ENCODE measurements at regions not wholly inside any gene's neighbourhood (a gene's known extent, or its start where the extent isn't known, plus 50 kb on each side); places are given as distances from the start of the nearest gene placed in this dataset.
"Not testable (repeated sequence)": the region's sequence is repeated elsewhere in the genome, so short reads cannot be mapped to it uniquely, and the experiment has no call there.

DNA sequence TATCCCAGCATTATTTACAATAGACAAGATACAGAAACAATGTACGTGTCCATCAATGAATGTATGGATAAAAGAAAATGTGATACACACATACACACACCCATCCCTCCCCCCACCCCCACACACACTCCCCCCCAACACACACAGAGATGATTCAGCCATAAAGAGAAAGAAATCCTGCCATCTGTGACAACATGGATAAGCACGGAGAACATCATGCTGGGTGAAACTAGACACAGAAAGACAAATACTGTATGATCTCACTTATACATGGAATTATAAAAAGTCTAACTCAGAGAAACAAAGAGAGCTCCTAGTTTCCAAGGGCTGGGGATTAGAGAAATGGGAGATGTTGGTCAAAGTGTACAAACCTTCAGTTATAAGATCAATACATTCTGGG lies 104.8 kb upstream of the LY86 start:
- DNase-seq = no peak

DNA sequence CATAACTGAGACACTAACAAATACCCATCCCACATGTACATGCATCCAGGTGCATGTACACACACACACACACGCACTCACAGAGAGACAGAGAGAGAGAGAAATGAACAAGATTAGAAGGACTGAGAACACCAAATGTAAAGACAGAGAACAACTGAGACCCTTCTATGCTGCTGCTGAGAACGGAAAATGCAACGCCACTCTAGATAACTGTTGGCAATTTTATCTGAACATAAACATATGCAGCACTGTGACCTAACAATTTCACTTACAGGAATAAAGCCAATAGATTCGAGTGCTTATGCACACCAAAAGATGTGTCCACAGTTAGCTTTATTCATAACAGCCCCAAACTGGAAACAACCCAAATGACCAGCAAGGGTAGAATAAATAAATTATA lies 103.8 kb upstream of the LY86 start:
- no peak for DNase-seq

- DNase-seq = no peak
These were observed 101.9 kb upstream of the LY86 start for GRCh38 chr6:6486595-6486994.

DNA sequence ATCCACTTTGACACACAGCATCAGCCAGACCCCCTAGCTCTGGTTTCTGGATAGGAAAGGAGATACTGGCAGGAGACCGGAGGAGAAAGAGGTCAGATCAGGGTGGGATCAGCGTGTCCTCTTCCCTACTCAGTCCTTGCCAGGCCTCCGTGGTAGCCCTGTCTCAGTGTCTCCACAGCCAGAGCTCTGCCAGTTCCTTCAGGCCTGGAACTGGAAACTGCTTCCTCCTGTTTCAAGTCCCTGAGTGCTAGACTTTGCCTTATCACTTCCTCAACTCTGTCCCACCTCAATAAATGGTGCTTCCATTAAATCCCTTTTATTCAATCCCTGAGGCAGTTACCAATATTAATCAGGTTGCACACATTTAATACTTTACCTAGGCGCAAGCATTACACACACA lies 96.8 kb upstream of the LY86 start:
- DNase-seq = no peak

DNA sequence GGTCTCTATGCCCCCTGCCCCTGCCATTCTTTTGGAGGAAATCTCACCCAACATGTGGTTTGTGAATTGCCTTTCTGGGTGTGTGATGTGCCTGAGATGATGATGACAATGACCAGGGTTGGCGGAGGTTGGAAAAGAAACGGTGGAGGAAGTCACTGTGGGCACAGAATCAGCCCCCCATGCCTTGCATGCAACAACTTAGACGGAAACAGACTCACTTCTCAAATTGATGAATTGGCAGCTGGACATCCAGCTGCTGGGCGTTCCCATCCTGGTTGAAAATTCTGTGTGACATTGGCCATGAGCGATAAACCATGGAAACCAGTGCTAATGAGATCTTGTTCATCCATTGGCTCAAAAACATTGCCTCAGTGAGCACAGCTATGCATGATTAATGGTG lies 95.8 kb upstream of the LY86 start:
- no peak for DNase-seq

DNA sequence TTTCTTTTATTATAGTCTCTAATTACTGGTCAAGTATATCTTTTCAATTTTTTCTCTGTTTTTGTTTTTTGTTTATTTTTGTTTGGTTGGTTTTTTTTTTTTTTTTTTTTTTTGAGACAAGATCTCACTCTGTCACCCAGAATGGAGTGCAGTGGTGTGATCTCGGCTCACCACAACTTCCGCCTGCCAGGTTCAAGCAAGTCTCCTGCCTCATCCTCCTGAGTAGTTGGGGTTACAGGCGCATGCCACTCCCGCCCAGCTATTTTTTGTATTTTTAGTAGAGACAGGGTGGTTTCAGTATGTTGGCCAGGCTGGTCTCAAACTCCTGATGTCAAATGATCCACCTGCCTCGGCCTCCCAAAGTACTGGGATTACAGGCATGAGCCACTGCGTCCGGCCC lies 94.4 kb upstream of the LY86 start:
- not testable (repeated sequence) for DNase-seq

DNA sequence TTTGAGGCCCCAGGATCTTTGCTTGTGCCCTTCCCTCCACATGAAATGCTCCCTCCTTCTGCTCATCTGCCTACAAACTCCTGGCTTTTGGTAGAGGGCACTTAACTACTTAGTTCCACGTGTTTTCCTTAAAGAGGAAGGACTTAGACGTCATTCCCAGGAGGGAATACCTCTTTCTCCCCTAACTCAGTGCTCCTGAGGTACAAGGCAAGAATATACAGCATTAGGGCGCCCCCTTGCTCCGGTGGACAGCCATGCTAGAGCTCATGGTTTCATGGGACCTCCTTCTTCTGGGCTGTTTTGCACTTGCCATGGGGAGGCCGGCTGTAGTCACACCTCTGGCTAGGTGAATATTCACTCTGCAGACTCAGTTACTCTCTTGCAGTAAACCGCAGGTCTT lies 93.8 kb upstream of the LY86 start:
- no peak for DNase-seq

GRCh38 chr6:6495851-6496250 lies 92.7 kb upstream of the LY86 start:
- no peak for DNase-seq

- DNase-seq = no peak
These were observed 91.0 kb upstream of the LY86 start for GRCh38 chr6:6497541-6497940.

GRCh38 chr6:6497976-6498375 lies 90.5 kb upstream of the LY86 start:
- no peak for DNase-seq

- DNase-seq = no peak
These were observed 85.3 kb upstream of the LY86 start for GRCh38 chr6:6503191-6503590.

DNA sequence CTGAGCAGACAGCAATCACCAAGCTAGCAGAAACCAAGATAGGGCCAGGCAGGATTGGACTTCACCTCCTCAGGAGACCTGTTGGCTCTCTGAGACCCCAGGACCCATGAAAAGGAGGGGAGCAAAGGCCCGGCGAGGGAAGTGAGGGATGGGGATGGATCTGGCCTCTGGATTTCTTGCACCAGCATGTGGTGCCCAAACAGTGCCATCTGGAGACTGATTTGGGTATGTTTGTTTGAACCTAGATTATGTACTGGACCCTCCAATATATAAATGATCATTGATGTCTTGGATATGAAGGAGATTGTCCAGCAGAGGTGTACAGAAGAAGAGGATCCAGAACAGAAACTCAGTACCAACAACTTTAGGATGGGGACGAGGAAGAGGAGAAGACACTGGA lies 83.4 kb upstream of the LY86 start:
- DNase-seq = no peak

DNA sequence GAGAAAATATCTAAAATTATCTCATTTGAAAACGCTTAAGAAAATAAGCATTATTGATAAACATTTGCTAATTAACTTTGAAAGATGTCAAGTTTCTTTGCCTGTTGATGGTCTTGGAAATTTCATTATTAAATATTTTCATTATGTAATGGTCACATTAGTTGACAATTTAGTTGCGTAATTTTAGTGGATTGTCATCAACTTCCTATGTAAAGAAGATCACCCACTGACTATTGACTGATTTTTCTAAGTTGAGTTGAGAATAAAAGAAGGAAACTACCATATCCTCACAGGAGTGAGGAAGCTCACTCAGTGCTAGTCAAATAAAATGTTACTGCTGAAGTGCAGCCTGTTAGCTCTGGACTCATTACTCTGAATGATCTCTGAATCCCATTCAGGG lies 79.9 kb upstream of the LY86 start:
- no peak for DNase-seq

- DNase-seq = no peak
These were observed 79.2 kb upstream of the LY86 start for GRCh38 chr6:6509284-6509683.

GRCh38 chr6:6512711-6513110 lies 75.8 kb upstream of the LY86 start:
- no peak for DNase-seq

DNA sequence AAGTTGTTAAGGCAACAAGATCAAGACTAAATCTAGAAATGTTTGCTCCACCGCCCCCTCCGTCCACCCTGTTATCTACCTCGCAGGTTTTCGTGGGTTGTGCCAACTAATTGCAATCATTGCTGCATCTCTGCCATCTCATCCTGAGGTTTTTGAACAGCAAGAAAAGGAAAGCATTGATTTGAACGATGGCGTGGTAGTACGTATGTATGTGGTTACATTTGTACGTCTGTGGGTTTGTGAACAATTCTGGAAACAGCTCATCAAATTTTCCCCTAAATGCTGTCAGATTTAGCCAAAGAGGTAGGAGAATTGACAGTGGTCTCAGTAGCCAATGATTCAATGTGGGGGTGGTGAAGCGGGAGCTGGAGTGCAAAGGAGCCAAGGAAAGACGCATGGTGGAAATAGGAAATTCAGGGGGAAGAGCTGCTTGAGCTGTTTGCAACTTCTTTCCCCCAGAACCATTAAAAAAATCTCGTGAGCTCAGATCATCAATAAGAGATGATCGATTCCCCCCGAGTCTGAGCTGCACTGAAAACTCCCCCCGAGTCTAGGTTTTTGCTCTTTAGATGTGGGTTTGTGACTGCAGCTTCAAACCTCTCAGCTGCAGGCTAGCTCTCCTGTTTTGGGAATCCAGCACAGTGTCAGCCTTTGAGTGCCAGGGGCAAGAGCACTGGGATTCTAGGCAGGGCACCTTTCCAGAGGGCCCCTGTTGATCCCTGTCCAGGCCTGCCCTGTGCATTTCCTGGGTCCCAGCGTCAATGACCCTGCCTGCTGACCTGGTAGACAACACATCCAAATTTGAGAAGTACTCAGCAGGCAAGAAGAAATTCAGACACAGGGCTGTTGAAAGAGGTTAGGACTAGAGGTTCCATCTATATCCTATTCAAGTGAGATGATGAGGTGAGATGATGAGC lies 72.6 kb upstream of the LY86 start:
- DNase-seq = peak; percentile 53

DNA sequence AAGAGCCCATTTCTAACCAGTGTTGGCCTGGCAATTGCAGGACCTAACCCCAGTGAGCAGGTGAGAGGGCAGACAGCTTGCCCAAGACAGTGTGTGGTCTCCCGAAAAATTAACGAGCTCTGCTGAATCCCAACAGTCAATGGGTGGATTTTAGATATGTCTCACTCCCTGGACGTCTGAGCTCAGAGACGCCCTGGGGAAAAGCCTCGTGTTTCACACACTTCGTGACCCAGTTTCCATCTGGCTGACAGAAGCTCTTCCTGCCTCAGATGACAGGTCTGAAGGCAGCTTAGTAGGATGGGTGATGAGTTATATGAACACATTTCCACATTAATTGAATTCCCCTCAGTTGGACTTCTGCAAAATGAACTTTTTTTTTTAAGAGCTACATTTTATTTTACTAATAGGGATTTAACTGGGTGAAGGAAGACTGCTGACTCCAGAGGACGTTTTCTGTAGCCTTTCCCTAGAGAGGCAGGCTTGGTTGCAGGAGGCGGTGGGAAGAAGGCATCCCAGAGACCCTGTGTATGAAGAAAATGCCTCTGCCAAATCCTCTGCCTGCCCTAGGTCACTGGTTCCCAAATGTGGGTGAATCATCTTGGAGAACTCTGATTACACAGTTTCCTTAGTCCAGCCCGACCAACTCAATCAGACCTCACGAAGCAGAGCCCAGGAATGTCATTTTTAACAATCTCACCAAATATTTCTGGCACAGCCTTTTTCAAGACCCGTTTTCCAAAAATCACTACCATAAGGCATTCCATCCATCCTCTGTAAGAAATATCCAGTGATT lies 71.7 kb upstream of the LY86 start:
- no peak for DNase-seq

GRCh38 chr6:6518631-6519427 lies 69.7 kb upstream of the LY86 start:
- DNase-seq = no peak

GRCh38 chr6:6521961-6522482 lies 66.5 kb upstream of the LY86 start:
- no peak for DNase-seq

DNA sequence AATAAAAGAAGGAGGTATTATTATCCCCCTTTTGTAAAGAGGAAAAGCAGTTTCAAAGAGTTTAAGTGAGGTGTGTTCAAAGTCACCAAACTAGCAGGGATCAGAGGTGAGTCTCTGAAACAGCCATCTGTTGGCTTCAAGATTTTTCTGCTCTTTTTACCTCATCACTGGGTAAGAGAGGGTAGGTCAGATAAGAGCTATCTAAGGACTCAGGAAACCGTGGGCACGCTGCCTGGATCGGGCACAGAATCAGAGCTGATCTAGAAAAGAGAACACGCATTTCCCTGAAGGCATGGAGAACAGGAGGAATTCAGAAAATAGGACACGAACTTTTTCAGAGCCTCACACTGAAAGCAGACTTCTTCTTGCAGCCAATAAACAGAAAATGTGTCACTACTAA lies 65.8 kb upstream of the LY86 start:
- DNase-seq = no peak

DNA sequence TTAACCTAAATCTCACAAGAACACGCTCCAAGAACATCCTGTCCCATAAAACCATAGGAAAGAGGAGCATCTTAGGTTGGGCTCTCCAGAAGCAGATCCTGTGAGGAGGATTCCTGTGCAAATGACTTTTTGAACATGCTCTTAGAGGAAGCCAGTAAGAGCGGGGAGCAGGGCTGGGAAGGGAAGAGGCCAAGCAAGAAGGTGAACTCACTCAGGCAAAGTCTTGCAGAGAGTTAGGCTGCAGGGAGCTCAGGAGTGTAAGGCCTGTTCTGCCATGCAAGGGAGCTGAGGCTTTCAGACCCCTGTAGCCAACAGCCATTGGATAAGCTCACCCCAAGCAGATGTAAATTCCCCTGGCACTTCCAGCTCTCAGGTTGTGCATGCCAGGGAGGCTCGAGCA lies 63.6 kb upstream of the LY86 start:
- no peak for DNase-seq

GRCh38 chr6:6525933-6526332 lies 62.6 kb upstream of the LY86 start:
- no peak for DNase-seq

DNA sequence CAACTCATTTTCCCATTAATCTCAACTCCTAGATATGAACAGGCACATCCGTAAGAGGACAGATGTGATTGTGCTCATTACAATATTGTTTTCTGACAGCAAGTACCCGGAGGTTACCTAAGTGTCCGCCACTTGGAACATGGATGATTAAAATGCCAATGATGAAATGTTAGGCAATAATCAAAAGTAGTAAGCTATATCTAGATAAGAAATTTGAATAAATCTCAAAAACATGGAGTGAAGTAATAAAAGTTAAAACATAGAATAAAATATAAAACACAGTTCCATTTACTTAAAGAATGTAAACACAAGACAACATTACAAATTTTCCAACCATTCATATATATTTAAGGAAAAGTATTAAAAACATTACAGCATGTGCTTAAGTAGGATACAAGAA lies 59.2 kb upstream of the LY86 start:
- no peak for DNase-seq
